NCI-H2227 treated with DMSO at 0.1 percent for 48 hours (cell line): ENCODE measurements at regions not wholly inside any gene's neighbourhood (a gene's known extent, or its start where the extent isn't known, plus 50 kb on each side); places are given as distances from the start of the nearest gene placed in this dataset.

Source experiments
- DNase-seq: peaks from one replicate; lab custom pipeline; 2025; lab: John Stamatoyannopoulos, UW

GRCh38 chr13:40456397-40456953, 210.0 kb downstream of the FOXO1 start:
- no peak for DNase-seq

- DNase-seq, result no peak
Observed at GRCh38 chr13:40456979-40457553, 209.4 kb downstream of the FOXO1 start.

GRCh38 chr13:40457929-40458719, 208.3 kb downstream of the FOXO1 start:
- no peak for DNase-seq

GRCh38 chr13:40458720-40458990, 207.8 kb downstream of the FOXO1 start:
- no peak for DNase-seq

GRCh38 chr13:40460116-40460515, 206.3 kb downstream of the FOXO1 start:
- DNase-seq, result no peak

GRCh38 chr13:40464337-40465014, 202.0 kb downstream of the FOXO1 start:
- no peak for DNase-seq

GRCh38 chr13:40465015-40465390, 201.4 kb downstream of the FOXO1 start:
- DNase-seq, result no peak

- DNase-seq, result no peak
Observed at GRCh38 chr13:40466272-40466671, 200.2 kb downstream of the FOXO1 start.

- no peak for DNase-seq
Observed at GRCh38 chr13:40468227-40468838, 198.1 kb downstream of the FOXO1 start.

- no peak for DNase-seq
Observed at GRCh38 chr13:40469581-40470310, 196.7 kb downstream of the FOXO1 start.

- DNase-seq, result no peak
Observed at GRCh38 chr13:40470660-40471059, 195.8 kb downstream of the FOXO1 start.

- no peak for DNase-seq
Observed at GRCh38 chr13:40471076-40471475, 195.4 kb downstream of the FOXO1 start.

- DNase-seq, result no peak
Observed at GRCh38 chr13:40471911-40472310, 194.5 kb downstream of the FOXO1 start.

- DNase-seq, result no peak
Observed at GRCh38 chr13:40472427-40473220, 193.8 kb downstream of the FOXO1 start.

- no peak for DNase-seq
Observed at GRCh38 chr13:40475617-40476016, 190.8 kb downstream of the FOXO1 start.

- no peak for DNase-seq
Observed at GRCh38 chr13:40476175-40476958, 190.1 kb downstream of the FOXO1 start.

- DNase-seq, result no peak
Observed at GRCh38 chr13:40477623-40478608, 188.5 kb downstream of the FOXO1 start.

GRCh38 chr13:40478775-40479174, 187.7 kb downstream of the FOXO1 start:
- DNase-seq, result no peak

- no peak for DNase-seq
Observed at GRCh38 chr13:40479196-40479845, 187.1 kb downstream of the FOXO1 start.
